GM23338 (cell line): ENCODE measurements at regions not wholly inside any gene's neighbourhood (a gene's known extent, or its start where the extent isn't known, plus 50 kb on each side); places are given as distances from the start of the nearest gene placed in this dataset.

Experiments
- ATAC-seq: fragments of 200-7000 bp; cut with Tn5 transposase; 3 replicates; pipeline ENCODE4 v1.9.1; 2020
- DNase-seq: peaks from one replicate; pipeline ENCODE4 v3.0.0-alpha.2; 2015; ENCODE audit warnings: low spot score
- H2AFZ ChIP-seq: fragments of 200-600 bp; sonication (generic); 2 replicates; pipeline ENCODE4 v1.8.0; 2016; ENCODE audit warnings: antibody characterized with exemption, mild to moderate bottlenecking, moderate library complexity
- H3F3A ChIP-seq: fragments of 200-600 bp; sonication (generic); replicated peaks from 2 replicates; pipeline ENCODE4 v1.8.0; 2017; ENCODE audit warnings: antibody characterized with exemption, mixed run types, low read depth
- H3K27ac ChIP-seq: fragments of 200-600 bp; sonication (generic); 2 replicates; pipeline ENCODE4 v1.6.1; 2016; ENCODE audit warnings: low read depth
- H3K27me3 ChIP-seq: fragments of 200-600 bp; sonication (generic); 2 replicates; pipeline ENCODE4 v1.8.0; 2016; ENCODE audit warnings: mild to moderate bottlenecking, mixed run types, moderate library complexity; ENCODE audit not compliant: insufficient read depth
- H3K36me3 ChIP-seq: fragments of 200-600 bp; sonication (generic); 2 replicates; pipeline ENCODE4 v1.8.0; 2016; ENCODE audit warnings: mild to moderate bottlenecking; ENCODE audit not compliant: insufficient read depth
- H3K4me1 ChIP-seq: fragments of 200-600 bp; sonication (generic); 2 replicates; pipeline ENCODE4 v1.8.0; 2016; ENCODE audit warnings: mild to moderate bottlenecking, moderate library complexity; ENCODE audit not compliant: insufficient read depth
- H3K4me2 ChIP-seq: fragments of 200-600 bp; sonication (generic); 2 replicates; pipeline ENCODE4 v1.7.1; 2017; ENCODE audit warnings: mixed run types
- H3K4me3 ChIP-seq: fragments of 200-600 bp; sonication (generic); 2 replicates; pipeline ENCODE4 v1.6.1; 2016; ENCODE audit warnings: mixed run types
- H3K79me2 ChIP-seq: fragments of 200-600 bp; sonication (generic); replicated peaks from 2 replicates; pipeline ENCODE4 v1.8.0; 2017; ENCODE audit warnings: mild to moderate bottlenecking; ENCODE audit not compliant: insufficient read depth
- H3K9me2 ChIP-seq: fragments of 200-600 bp; sonication (generic); 2 replicates; pipeline ENCODE4 v1.8.0; 2017; ENCODE audit not compliant: insufficient read depth
- H4K20me1 ChIP-seq: fragments of 200-600 bp; sonication (generic); replicated peaks from 2 replicates; pipeline ENCODE4 v1.8.0; 2017; ENCODE audit warnings: mild to moderate bottlenecking; ENCODE audit not compliant: insufficient read depth
- H3K27ac Mint-ChIP-seq: 2 replicates; pipeline ENCODE4 v1.8.0; 2020; ENCODE audit warnings: inconsistent platforms, mild to moderate bottlenecking, moderate library complexity, mixed read lengths
- H3K27me3 Mint-ChIP-seq: 3 replicates; pipeline ENCODE4 v1.8.0; 2022; ENCODE audit warnings: low read depth, mild to moderate bottlenecking, moderate library complexity, mixed read lengths, inconsistent platforms; ENCODE audit not compliant: insufficient read depth, poor library complexity
- H3K36me3 Mint-ChIP-seq: 3 replicates; pipeline ENCODE4 v1.8.0; 2021; ENCODE audit warnings: low read depth, mild to moderate bottlenecking, inconsistent platforms, moderate library complexity, mixed read lengths
- H3K4me1 Mint-ChIP-seq: 3 replicates; pipeline ENCODE4 v1.8.0; 2020; ENCODE audit warnings: mild to moderate bottlenecking, inconsistent platforms, mixed read lengths
- H3K4me3 Mint-ChIP-seq: 3 replicates; pipeline ENCODE4 v1.8.0; 2021; ENCODE audit warnings: moderate library complexity, mild to moderate bottlenecking, inconsistent platforms, mixed read lengths
- H3K9me3 Mint-ChIP-seq: 3 replicates; pipeline ENCODE4 v1.8.0; 2020; ENCODE audit warnings: moderate library complexity, mild to moderate bottlenecking, inconsistent platforms, mixed read lengths
- CREB1 ChIP-seq: fragments of 250-450 bp; sonication (Bioruptor Pico); IDR thresholded peaks from 2 replicates; pipeline ENCODE4 v1.5.0; 2020; ENCODE audit warnings: low read depth, mild to moderate bottlenecking, moderate library complexity
- EZH2 ChIP-seq: fragments of 200-600 bp; sonication (generic); IDR thresholded peaks from one replicate; pipeline ENCODE4 v1.8.0; 2017; ENCODE audit warnings: antibody characterized with exemption, mild to moderate bottlenecking, low read depth; ENCODE audit not compliant: unreplicated experiment
- EZH2phosphoT487 ChIP-seq: fragments of 200-600 bp; sonication (generic); IDR thresholded peaks from one replicate; pipeline ENCODE4 v1.8.1; 2018; ENCODE audit warnings: antibody characterized with exemption; ENCODE audit not compliant: unreplicated experiment
- NANOG ChIP-seq: IDR thresholded peaks from 2 replicates; pipeline ENCODE4 v1.6.1; 2016; ENCODE audit warnings: antibody characterized with exemption, borderline replicate concordance
- POLR2AphosphoS5 ChIP-seq: IDR thresholded peaks from 2 replicates; pipeline ENCODE4 v1.6.1; 2016; ENCODE audit warnings: antibody characterized with exemption, low read depth
- ZNF114 ChIP-seq: fragments of 250-450 bp; sonication (Bioruptor Pico); IDR thresholded peaks from 2 replicates; pipeline ENCODE4 v1.5.0; 2020; ENCODE audit warnings: mild to moderate bottlenecking, moderate library complexity
- ZNF331 ChIP-seq: fragments of 250-450 bp; sonication (Bioruptor Pico); IDR thresholded peaks from 2 replicates; pipeline ENCODE4 v1.5.0; 2020; ENCODE audit warnings: low read depth, mild to moderate bottlenecking, moderate library complexity
- TF ChIP-seq, protein P1 (sequence below): fragments of 250-450 bp; sonication (Bioruptor Pico); IDR thresholded peaks from 2 replicates; pipeline ENCODE4 v1.5.0; 2020; ENCODE audit warnings: mild to moderate bottlenecking, moderate library complexity
- TF ChIP-seq, protein P2 (sequence below), 2 experiments: fragments of 200-600 bp in 1 of 2; sonication (generic) in 1 of 2; conservative IDR thresholded peaks; 2 replicates each; pipeline versions ENCODE4 v1.5.1 to v1.6.1; 2016 to 2017; ENCODE audit warnings: antibody characterized with exemption in 2 of 2, low read depth in 2 of 2, mild to moderate bottlenecking in 2 of 2, moderate library complexity in 1 of 2
- TF ChIP-seq, protein P3 (sequence below): IDR thresholded peaks from one replicate; pipeline ENCODE4 v1.6.1; 2018; ENCODE audit warnings: antibody characterized with exemption; ENCODE audit not compliant: unreplicated experiment

DNA sequence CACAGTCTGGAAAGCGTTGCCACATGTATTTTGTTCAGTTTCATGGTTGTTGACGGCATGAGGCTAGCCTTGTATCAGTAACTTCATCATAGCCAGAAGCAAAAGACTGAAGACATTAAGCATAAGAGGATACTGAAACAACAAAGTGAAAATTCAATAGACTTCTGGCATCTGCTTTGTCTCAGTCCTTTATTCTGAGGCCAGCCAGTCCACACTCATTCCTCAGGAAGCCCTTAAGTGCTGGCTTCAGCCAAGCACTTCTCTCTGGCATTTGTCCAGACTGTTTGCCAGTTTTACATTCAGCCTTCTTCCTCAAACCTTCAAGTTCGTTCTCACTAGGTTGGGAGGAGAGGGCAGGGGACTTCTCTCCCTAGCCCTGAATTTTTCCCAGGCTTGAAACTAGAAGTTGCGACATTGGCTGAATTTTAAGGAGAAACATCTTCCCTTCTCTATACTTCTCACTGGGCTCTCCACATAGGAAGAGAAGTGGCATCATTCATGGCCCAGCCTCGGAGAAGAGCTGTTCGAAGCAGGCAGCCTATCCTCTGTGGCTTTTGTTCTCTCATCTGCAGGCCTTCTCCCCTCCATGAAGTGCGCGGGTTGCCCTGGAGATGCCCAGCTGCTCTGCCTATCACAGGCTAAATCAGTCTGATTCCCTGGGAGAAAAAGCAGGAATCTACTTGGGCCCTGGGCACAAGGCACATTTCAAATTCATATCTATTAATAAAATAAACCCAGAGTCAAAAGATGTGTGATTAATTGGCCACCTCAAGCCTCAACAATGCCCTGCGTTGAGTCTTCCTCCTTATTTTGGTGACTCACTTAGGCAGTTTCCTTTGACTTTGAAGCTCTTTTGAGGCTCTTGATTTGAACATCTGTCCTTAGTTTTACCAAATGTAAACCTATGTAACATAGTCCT, 130.9 kb upstream of the PLEKHA5 start:
- Mint-ChIP-seq H3K27ac (no peak overlapping the region), H3K27me3 (peaks cover 5% of the 10 kb centered on the region), H3K36me3 (no peaks in the 10 kb centered on the region), H3K4me3 (no peak overlapping the region), H3K9me3 (no peaks in the 10 kb centered on the region; the same call in 2 of the 3 replicates), H3K4me1 (peaks cover 11% of the 10 kb centered on the region)
- no peaks in the 10 kb centered on the region for H3K27me3 ChIP-seq
- H3K4me2 ChIP-seq: no peak overlapping the region
- H3F3A ChIP-seq: no peaks in the 10 kb centered on the region
- TF ChIP-seq, protein P1, sequence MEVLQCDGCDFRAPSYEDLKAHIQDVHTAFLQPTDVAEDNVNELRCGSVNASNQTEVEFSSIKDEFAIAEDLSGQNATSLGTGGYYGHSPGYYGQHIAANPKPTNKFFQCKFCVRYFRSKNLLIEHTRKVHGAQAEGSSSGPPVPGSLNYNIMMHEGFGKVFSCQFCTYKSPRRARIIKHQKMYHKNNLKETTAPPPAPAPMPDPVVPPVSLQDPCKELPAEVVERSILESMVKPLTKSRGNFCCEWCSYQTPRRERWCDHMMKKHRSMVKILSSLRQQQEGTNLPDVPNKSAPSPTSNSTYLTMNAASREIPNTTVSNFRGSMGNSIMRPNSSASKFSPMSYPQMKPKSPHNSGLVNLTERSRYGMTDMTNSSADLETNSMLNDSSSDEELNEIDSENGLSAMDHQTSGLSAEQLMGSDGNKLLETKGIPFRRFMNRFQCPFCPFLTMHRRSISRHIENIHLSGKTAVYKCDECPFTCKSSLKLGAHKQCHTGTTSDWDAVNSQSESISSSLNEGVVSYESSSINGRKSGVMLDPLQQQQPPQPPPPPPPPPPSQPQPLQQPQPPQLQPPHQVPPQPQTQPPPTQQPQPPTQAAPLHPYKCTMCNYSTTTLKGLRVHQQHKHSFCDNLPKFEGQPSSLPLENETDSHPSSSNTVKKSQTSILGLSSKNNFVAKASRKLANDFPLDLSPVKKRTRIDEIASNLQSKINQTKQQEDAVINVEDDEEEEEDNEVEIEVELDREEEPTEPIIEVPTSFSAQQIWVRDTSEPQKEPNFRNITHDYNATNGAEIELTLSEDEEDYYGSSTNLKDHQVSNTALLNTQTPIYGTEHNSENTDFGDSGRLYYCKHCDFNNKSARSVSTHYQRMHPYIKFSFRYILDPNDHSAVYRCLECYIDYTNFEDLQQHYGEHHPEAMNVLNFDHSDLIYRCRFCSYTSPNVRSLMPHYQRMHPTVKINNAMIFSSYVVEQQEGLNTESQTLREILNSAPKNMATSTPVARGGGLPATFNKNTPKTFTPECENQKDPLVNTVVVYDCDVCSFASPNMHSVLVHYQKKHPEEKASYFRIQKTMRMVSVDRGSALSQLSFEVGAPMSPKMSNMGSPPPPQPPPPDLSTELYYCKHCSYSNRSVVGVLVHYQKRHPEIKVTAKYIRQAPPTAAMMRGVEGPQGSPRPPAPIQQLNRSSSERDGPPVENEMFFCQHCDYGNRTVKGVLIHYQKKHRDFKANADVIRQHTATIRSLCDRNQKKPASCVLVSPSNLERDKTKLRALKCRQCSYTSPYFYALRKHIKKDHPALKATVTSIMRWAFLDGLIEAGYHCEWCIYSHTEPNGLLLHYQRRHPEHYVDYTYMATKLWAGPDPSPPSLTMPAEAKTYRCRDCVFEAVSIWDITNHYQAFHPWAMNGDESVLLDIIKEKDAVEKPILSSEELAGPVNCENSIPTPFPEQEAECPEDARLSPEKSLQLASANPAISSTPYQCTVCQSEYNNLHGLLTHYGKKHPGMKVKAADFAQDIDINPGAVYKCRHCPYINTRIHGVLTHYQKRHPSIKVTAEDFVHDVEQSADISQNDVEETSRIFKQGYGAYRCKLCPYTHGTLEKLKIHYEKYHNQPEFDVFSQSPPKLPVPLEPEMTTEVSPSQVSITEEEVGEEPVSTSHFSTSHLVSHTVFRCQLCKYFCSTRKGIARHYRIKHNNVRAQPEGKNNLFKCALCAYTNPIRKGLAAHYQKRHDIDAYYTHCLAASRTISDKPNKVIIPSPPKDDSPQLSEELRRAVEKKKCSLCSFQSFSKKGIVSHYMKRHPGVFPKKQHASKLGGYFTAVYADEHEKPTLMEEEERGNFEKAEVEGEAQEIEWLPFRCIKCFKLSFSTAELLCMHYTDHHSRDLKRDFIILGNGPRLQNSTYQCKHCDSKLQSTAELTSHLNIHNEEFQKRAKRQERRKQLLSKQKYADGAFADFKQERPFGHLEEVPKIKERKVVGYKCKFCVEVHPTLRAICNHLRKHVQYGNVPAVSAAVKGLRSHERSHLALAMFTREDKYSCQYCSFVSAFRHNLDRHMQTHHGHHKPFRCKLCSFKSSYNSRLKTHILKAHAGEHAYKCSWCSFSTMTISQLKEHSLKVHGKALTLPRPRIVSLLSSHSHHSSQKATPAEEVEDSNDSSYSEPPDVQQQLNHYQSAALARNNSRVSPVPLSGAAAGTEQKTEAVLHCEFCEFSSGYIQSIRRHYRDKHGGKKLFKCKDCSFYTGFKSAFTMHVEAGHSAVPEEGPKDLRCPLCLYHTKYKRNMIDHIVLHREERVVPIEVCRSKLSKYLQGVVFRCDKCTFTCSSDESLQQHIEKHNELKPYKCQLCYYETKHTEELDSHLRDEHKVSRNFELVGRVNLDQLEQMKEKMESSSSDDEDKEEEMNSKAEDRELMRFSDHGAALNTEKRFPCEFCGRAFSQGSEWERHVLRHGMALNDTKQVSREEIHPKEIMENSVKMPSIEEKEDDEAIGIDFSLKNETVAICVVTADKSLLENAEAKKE: no peak
- no peak for TF ChIP-seq CREB1
- TF ChIP-seq, protein P2, sequence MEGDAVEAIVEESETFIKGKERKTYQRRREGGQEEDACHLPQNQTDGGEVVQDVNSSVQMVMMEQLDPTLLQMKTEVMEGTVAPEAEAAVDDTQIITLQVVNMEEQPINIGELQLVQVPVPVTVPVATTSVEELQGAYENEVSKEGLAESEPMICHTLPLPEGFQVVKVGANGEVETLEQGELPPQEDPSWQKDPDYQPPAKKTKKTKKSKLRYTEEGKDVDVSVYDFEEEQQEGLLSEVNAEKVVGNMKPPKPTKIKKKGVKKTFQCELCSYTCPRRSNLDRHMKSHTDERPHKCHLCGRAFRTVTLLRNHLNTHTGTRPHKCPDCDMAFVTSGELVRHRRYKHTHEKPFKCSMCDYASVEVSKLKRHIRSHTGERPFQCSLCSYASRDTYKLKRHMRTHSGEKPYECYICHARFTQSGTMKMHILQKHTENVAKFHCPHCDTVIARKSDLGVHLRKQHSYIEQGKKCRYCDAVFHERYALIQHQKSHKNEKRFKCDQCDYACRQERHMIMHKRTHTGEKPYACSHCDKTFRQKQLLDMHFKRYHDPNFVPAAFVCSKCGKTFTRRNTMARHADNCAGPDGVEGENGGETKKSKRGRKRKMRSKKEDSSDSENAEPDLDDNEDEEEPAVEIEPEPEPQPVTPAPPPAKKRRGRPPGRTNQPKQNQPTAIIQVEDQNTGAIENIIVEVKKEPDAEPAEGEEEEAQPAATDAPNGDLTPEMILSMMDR (conservative IDR thresholded peaks at IDR 0.05; ENCODE audit: low read depth in 2 of 2): no peak
- TF ChIP-seq ZNF331 (CRISPR knock-in tag): no peak
- no peak for TF ChIP-seq ZNF114
- TF ChIP-seq POLR2AphosphoS5: no peak
- no peak for TF ChIP-seq NANOG
- no peak for TF ChIP-seq EZH2
- TF ChIP-seq EZH2phosphoT487: no peak
- TF ChIP-seq, protein P3, sequence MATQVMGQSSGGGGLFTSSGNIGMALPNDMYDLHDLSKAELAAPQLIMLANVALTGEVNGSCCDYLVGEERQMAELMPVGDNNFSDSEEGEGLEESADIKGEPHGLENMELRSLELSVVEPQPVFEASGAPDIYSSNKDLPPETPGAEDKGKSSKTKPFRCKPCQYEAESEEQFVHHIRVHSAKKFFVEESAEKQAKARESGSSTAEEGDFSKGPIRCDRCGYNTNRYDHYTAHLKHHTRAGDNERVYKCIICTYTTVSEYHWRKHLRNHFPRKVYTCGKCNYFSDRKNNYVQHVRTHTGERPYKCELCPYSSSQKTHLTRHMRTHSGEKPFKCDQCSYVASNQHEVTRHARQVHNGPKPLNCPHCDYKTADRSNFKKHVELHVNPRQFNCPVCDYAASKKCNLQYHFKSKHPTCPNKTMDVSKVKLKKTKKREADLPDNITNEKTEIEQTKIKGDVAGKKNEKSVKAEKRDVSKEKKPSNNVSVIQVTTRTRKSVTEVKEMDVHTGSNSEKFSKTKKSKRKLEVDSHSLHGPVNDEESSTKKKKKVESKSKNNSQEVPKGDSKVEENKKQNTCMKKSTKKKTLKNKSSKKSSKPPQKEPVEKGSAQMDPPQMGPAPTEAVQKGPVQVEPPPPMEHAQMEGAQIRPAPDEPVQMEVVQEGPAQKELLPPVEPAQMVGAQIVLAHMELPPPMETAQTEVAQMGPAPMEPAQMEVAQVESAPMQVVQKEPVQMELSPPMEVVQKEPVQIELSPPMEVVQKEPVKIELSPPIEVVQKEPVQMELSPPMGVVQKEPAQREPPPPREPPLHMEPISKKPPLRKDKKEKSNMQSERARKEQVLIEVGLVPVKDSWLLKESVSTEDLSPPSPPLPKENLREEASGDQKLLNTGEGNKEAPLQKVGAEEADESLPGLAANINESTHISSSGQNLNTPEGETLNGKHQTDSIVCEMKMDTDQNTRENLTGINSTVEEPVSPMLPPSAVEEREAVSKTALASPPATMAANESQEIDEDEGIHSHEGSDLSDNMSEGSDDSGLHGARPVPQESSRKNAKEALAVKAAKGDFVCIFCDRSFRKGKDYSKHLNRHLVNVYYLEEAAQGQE: no peak
- H4K20me1 ChIP-seq: no peaks in the 10 kb centered on the region
- no peaks in the 10 kb centered on the region for H3K79me2 ChIP-seq
- no peaks in the 10 kb centered on the region for H3K36me3 ChIP-seq
- DNase-seq (no peak), ATAC-seq (no peak)
- H3K9me2 ChIP-seq: peaks cover 4% of the 10 kb centered on the region; the same call in 1 of the 2 replicates
- no peak overlapping the region for H3K4me3 ChIP-seq
- peaks cover 27% of the 10 kb centered on the region for H3K4me1 ChIP-seq
- no peak overlapping the region for H3K27ac ChIP-seq
- H2AFZ ChIP-seq: peak overlapping the region; percentile 21; the same call in 1 of the 2 replicates
